ENCODE measurements at regions not wholly inside any gene's neighbourhood (a gene's known extent, or its start where the extent isn't known, plus 50 kb on each side); places are given as distances from the start of the nearest gene placed in this dataset.

DNA sequence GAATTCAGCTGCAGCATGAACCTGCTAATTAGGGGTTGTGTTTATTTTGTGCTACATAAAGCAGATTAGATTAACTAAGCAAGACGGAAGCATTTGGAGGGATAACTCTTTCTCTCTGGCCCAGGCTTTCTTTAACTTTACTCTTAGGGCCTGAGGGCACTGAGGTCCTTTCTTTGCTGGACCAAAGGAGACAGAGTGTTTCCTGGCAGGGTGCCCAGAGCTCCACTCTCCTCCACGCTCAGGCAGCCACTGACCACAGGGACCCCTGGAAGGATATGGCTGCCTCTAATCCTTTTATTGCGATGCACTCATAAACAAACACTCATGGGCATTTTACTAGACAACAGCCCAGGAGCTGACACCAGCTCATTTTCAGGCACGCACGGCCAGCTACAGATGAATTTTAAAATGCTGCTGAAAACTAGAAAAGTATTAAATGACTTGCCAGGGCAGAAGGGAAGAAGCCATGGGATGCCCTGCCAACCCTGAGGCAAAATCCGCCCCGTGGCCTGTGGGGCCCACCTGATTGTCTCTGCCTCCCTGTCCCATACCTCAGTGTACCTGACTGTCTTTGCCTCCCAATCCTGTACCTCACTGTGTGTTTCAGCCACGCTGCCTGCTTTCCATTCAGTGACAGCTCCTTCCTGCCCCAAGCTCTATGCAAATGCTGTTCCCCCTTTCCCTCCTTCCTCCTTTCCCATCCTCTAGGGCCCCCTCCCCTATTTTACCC lies 192.6 kb upstream of the NAV2 start:
- TF ChIP-seq, protein P1, sequence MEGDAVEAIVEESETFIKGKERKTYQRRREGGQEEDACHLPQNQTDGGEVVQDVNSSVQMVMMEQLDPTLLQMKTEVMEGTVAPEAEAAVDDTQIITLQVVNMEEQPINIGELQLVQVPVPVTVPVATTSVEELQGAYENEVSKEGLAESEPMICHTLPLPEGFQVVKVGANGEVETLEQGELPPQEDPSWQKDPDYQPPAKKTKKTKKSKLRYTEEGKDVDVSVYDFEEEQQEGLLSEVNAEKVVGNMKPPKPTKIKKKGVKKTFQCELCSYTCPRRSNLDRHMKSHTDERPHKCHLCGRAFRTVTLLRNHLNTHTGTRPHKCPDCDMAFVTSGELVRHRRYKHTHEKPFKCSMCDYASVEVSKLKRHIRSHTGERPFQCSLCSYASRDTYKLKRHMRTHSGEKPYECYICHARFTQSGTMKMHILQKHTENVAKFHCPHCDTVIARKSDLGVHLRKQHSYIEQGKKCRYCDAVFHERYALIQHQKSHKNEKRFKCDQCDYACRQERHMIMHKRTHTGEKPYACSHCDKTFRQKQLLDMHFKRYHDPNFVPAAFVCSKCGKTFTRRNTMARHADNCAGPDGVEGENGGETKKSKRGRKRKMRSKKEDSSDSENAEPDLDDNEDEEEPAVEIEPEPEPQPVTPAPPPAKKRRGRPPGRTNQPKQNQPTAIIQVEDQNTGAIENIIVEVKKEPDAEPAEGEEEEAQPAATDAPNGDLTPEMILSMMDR (IDR thresholded peaks at IDR 0.05; ENCODE audit: borderline replicate concordance, insufficient read depth, low read depth, low read length) = no peak
- no peak overlapping the region for H3K4me3 ChIP-seq (ENCODE audit: low read depth, low read length)

DNA sequence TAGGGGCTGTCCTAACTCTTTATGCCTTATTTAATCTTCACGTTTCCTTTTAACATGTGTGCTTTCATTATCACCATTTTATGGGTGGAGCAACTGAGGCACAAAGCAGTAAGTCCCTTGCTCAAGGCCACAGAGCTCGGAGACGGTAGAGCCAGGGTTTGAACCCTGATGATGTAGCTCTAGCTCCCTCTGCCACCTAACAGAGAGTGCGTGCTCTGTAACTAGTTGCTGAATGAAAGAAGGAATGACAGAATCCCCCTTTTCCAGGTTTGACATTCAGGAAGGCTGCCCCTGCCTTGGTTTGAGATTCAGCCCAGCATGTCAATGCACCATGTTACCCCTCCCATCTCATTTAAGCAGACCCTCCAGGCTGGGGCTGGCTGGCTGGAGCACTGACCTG lies 193.3 kb upstream of the NAV2 start:
- TF ChIP-seq, protein P1 (IDR thresholded peaks at IDR 0.05; ENCODE audit: borderline replicate concordance, insufficient read depth, low read depth, low read length) = no peak
- H3K4me3 ChIP-seq (ENCODE audit: low read depth, low read length) = no peak overlapping the region

GRCh38 chr11:19513253-19513652 lies 199.4 kb upstream of the NAV2 start:
- H3K4me3 ChIP-seq (ENCODE audit: low read depth, low read length) = no peak overlapping the region
- TF ChIP-seq, protein P1 (IDR thresholded peaks at IDR 0.05; ENCODE audit: borderline replicate concordance, insufficient read depth, low read depth, low read length) = no peak

DNA sequence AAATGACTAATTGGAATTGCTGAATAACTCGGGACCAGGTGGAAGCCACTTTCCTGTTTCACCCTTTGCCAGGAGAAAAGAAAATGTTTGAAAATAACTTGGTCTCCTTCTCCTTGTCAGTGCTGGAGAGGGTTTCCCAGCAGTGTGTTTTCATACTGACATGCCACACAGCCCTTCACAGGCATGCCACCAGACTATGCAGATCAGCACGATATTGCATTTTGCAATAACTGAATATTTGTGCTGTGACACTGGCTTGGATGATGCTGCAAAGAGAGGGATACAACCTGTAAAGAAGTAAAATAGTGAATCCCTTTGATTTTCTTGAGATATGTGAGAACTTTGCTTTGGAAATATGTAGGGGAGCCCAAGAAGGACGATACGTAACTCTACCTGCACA lies 200.0 kb upstream of the NAV2 start:
- no peak overlapping the region for H3K4me3 ChIP-seq (ENCODE audit: low read depth, low read length)
- TF ChIP-seq, protein P1 (IDR thresholded peaks at IDR 0.05; ENCODE audit: borderline replicate concordance, insufficient read depth, low read depth, low read length) = no peak

DNA sequence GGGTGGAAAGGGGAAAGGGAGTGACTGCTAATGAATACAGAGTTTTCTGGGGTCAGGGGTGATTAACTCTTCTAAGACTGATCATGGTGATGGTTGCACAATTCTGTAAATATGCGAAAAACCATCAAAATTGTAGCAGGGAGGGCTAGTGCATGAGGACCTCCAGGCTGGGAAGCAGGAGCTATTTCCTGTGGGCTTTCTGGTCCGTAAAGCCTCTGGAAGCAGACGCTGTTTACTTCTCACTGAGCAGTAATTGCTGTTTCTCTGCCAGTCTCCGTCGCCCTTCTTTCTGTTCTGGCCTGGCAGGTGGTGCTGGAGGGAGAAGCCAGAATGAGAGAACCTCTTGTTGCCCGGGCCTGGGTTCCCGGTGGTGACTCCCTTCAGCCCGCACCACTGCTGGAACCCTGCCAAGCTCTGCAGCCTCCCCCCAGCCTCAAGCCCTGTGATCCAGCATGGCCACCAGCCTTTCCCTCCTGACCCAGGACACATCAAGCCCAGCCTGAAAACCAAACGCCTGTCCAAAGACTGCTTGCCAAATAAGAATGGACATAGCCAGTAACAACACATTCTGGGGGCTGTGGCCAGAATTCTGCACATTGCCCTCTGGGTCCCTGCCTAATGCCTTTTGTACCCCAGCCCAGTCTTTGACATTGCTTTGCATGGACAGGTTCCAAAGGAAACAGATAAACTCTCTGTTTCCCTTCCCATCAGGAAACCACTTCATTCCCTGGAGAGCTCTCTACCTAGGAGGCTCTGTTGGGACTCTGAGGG lies 201.0 kb upstream of the NAV2 start:
- TF ChIP-seq, protein P1 (IDR thresholded peaks at IDR 0.05; ENCODE audit: borderline replicate concordance, insufficient read depth, low read depth, low read length) = no peak
- no peak overlapping the region for H3K4me3 ChIP-seq (ENCODE audit: low read depth, low read length)

DNA sequence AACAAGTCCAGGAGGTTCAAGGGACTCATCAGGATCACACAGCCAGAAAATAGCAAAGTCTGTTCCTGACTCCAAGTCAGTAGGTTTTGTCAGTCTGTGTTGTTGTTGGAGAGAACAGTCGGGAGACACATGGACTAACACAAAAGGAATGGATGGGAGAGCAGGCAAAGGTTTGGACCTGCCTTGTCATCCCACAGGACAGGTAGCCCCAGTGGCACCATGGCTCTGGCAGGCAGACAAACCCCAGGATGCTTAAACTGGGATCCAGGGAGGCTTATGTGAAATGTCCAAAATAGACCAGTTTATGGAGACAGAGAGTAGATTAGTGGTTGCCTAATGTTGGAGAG lies 201.6 kb upstream of the NAV2 start:
- TF ChIP-seq, protein P1 (IDR thresholded peaks at IDR 0.05; ENCODE audit: borderline replicate concordance, insufficient read depth, low read depth, low read length) = no peak
- H3K4me3 ChIP-seq (ENCODE audit: low read depth, low read length) = no peak overlapping the region

DNA sequence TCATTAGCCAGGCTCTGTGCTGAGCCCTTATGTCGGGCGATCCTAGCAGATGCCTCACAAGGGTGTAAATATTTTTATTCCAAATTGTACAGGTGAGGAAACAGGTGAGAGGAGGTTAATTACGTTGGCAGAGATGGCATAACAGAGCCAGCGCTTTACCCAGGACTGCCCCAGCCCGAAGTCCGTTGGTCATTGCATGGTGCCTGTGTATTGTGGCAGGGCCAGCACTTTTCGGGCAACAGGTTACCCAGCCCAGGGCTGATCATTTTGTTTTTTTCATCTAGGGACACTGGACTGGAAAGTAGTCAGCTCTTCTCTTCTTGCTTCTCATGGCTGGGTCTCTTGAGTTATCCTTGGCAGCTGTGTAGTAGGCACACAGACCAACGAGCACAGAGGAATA lies 202.2 kb upstream of the NAV2 start:
- TF ChIP-seq, protein P1 (IDR thresholded peaks at IDR 0.05; ENCODE audit: borderline replicate concordance, insufficient read depth, low read depth, low read length) = no peak
- H3K4me3 ChIP-seq (ENCODE audit: low read depth, low read length) = no peak overlapping the region
